Right atrium auricular region (tissue), 2 donors: ENCODE measurements at regions not wholly inside any gene's neighbourhood (a gene's known extent, or its start where the extent isn't known, plus 50 kb on each side); places are given as distances from the start of the nearest gene placed in this dataset.

Experiments
- DNase-seq: peaks from one replicate; pipeline ENCODE4 v3.0.0-alpha.2; 2019; ENCODE audit warnings: low spot score
- H3K27ac ChIP-seq, 2 donors: fragments of 200-600 bp; sonication (generic); 1 replicate in 1 of 2; 2 replicates in 1 of 2; pipeline ENCODE4 v1.5.1; 2016 to 2019
- H3K27me3 ChIP-seq, 2 donors: fragments of 200-600 bp; sonication (generic); one replicate each; pipeline versions ENCODE4 v1.5.1 to v1.6.0; 2017 to 2019
- H3K36me3 ChIP-seq: fragments of 200-600 bp; sonication (generic); one replicate; pipeline ENCODE4 v1.5.1; 2016
- H3K4me1 ChIP-seq, 2 donors: fragments of 200-600 bp; sonication (generic); one replicate each; pipeline versions ENCODE4 v1.5.1 to v1.6.0; 2017 to 2019
- H3K4me3 ChIP-seq, 2 donors: fragments of 200-600 bp; sonication (generic); 1 replicate in 1 of 2; 2 replicates in 1 of 2; pipeline ENCODE4 v1.5.1; 2017 to 2019; ENCODE audit warnings: mild to moderate bottlenecking in 1 of 2, moderate library complexity in 1 of 2
- H3K9me3 ChIP-seq, 2 donors: fragments of 200-600 bp; sonication (generic); one replicate each; pipeline ENCODE4 v1.5.1; 2019
- CTCF ChIP-seq, 2 donors: fragments of 200-600 bp; sonication (generic); IDR thresholded peaks; one replicate each; pipeline ENCODE4 v1.5.1; 2019; ENCODE audit warnings: antibody characterized with exemption in 2 of 2

GRCh38 chr9:95752129-95752731 lies 123.3 kb upstream of the ERCC6L2 start:
- H3K4me3 ChIP-seq = peak overlapping the region in 1 of 2 donors; percentile 32
- no peak for TF ChIP-seq CTCF (IDR thresholded peaks at IDR 0.05)
- no peaks in the 10 kb centered on the region for H3K36me3 ChIP-seq
- no peak for DNase-seq
- no peaks in the 10 kb centered on the region for H3K27me3 ChIP-seq
- no peaks in the 10 kb centered on the region for H3K9me3 ChIP-seq
- H3K4me1 ChIP-seq = peaks cover 0 to 31% of the 10 kb centered on the region in 2 donors
- no peak overlapping the region for H3K27ac ChIP-seq

GRCh38 chr9:95751520-95751790 lies 124.0 kb upstream of the ERCC6L2 start:
- no peak overlapping the region for H3K27ac ChIP-seq
- H3K36me3 ChIP-seq = no peaks in the 10 kb centered on the region
- no peaks in the 10 kb centered on the region for H3K27me3 ChIP-seq
- H3K4me1 ChIP-seq = peaks cover 0 to 30% of the 10 kb centered on the region in 2 donors
- no peak for DNase-seq
- H3K9me3 ChIP-seq = no peaks in the 10 kb centered on the region
- no peak for TF ChIP-seq CTCF (IDR thresholded peaks at IDR 0.05)
- H3K4me3 ChIP-seq = no peak overlapping the region

- Histone ChIP-seq H3K9me3 (no peaks in the 10 kb centered on the region), H3K4me1 (peaks cover 0 to 30% of the 10 kb centered on the region in 2 donors)
These were observed 124.6 kb upstream of the ERCC6L2 start for GRCh38 chr9:95750725-95751519.

GRCh38 chr9:95749493-95749892 lies 126.0 kb upstream of the ERCC6L2 start:
- H3K27ac ChIP-seq = no peak overlapping the region

More at GRCh38 chr9:95750725-95751519, 124.6 kb upstream of the ERCC6L2 start:
- no peak for DNase-seq
- no peaks in the 10 kb centered on the region for H3K27me3 ChIP-seq
- H3K4me3 ChIP-seq = no peak overlapping the region
- TF ChIP-seq CTCF (IDR thresholded peaks at IDR 0.05) = no peak
- H3K36me3 ChIP-seq = no peaks in the 10 kb centered on the region
- no peak overlapping the region for H3K27ac ChIP-seq

GRCh38 chr9:95746408-95747180 lies 128.9 kb upstream of the ERCC6L2 start:
- no peak for DNase-seq
- TF ChIP-seq CTCF (IDR thresholded peaks at IDR 0.05) = no peak
- Histone ChIP-seq H3K4me1 (no peaks in the 10 kb centered on the region), H3K27me3 (no peaks in the 10 kb centered on the region), H3K4me3 (no peak overlapping the region), H3K9me3 (no peaks in the 10 kb centered on the region), H3K27ac (no peak overlapping the region), H3K36me3 (no peaks in the 10 kb centered on the region)

More at GRCh38 chr9:95749493-95749892, 126.0 kb upstream of the ERCC6L2 start:
- no peaks in the 10 kb centered on the region for H3K27me3 ChIP-seq
- no peak for TF ChIP-seq CTCF (IDR thresholded peaks at IDR 0.05)
- peaks cover 0 to 22% of the 10 kb centered on the region in 2 donors for H3K4me1 ChIP-seq
- DNase-seq = no peak
- no peak overlapping the region for H3K4me3 ChIP-seq
- H3K9me3 ChIP-seq = no peaks in the 10 kb centered on the region
- H3K36me3 ChIP-seq = no peaks in the 10 kb centered on the region
